ENCODE measurements at regions not wholly inside any gene's neighbourhood (a gene's known extent, or its start where the extent isn't known, plus 50 kb on each side); places are given as distances from the start of the nearest gene placed in this dataset.

DNA sequence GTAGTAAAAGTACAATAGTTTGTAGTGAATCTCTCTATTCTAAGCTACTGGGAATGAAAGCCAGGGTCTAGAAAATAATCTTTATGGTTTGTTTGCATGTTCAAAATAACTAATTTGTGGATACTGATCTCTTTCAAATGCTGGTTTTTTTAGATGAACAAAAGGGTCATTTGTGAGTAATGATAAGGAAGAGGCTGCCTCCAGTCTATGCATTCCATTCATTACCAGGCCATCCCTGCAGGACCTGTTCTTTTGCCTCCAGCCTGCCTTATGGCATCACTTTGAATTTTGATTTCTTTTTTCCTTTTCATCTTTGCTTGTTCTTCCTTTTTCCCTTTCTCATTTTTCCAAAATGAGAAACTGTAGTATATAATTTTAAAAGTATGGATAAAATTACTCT lies 312.3 kb downstream of the CWC27 start:
- Mint-ChIP-seq H3K27ac (no peak overlapping the region), H3K4me1 (peaks cover 5% of the 10 kb centered on the region), H3K9me3 (ENCODE audit: insufficient read depth) (no peaks in the 10 kb centered on the region), H3K4me3 (no peak overlapping the region), H3K27me3 (no peaks in the 10 kb centered on the region)
- ChIA-PET POLR2A (no interaction called here), CTCF (interaction anchor here (1.0 to 1.3 kb wide), 2 partner anchors 34 to 402 kb away, joined by 3 to 5 read pairs; no protein-coding TSS in a partner anchor)
- intact Hi-C loops (cut with micrococcal nuclease) = no loop called here
- Histone ChIP-seq H3K4me3 (ENCODE audit: control extremely low read depth in 1 of 5, extremely low read depth in 1 of 5, insufficient read depth in 1 of 5, low read depth in 2 of 5, low read length in 4 of 5) (no peak overlapping the region), H3K9me3 (ENCODE audit: control extremely low read depth in 1 of 3, control insufficient read depth in 2 of 3, insufficient read depth in 1 of 3, low read length in 2 of 3) (no peaks in the 10 kb centered on the region), H2AFZ (ENCODE audit: insufficient read depth, low read depth, low read length, poor library complexity, severe bottlenecking) (no peak overlapping the region), H3K27ac (ENCODE audit: low read length in 2 of 2) (no peak overlapping the region), H3K4me1 (ENCODE audit: control insufficient read depth in 2 of 2, insufficient read depth in 2 of 2, low read length in 2 of 2) (peaks cover 0 to 2% of the 10 kb centered on the region in 2 donors), H3K79me2 (ENCODE audit: control insufficient read depth, insufficient read depth, low read length) (no peaks in the 10 kb centered on the region), H3K27me3 (replicated peaks in 1 of 4; ENCODE audit: control extremely low read depth in 1 of 4, control insufficient read depth in 3 of 4, insufficient read depth in 4 of 4, low read length in 3 of 4) (no peaks in the 10 kb centered on the region), H3K4me2 (replicated peaks; ENCODE audit: low read depth, low read length, poor library complexity, severe bottlenecking) (no peak overlapping the region), H3K9ac (ENCODE audit: low read length) (no peak overlapping the region), H4K20me1 (ENCODE audit: control insufficient read depth, insufficient read depth, low read length, poor library complexity, severe bottlenecking) (no peaks in the 10 kb centered on the region), H3K36me3 (replicated peaks in 1 of 2; ENCODE audit: control extremely low read depth in 1 of 2, control insufficient read depth in 1 of 2, extremely low read depth in 1 of 2, insufficient read depth in 2 of 2, low read length in 1 of 2) (no peaks in the 10 kb centered on the region)
- DNase-seq (no peak), ATAC-seq (ENCODE audit: low read depth) (no peak)
- TF ChIP-seq, protein P1, sequence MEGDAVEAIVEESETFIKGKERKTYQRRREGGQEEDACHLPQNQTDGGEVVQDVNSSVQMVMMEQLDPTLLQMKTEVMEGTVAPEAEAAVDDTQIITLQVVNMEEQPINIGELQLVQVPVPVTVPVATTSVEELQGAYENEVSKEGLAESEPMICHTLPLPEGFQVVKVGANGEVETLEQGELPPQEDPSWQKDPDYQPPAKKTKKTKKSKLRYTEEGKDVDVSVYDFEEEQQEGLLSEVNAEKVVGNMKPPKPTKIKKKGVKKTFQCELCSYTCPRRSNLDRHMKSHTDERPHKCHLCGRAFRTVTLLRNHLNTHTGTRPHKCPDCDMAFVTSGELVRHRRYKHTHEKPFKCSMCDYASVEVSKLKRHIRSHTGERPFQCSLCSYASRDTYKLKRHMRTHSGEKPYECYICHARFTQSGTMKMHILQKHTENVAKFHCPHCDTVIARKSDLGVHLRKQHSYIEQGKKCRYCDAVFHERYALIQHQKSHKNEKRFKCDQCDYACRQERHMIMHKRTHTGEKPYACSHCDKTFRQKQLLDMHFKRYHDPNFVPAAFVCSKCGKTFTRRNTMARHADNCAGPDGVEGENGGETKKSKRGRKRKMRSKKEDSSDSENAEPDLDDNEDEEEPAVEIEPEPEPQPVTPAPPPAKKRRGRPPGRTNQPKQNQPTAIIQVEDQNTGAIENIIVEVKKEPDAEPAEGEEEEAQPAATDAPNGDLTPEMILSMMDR (IDR thresholded peaks at IDR 0.05) = no peak
- no peak for TF ChIP-seq EZH2 (IDR thresholded peaks at IDR 0.05; ENCODE audit: borderline replicate concordance, insufficient read depth, low read depth, low read length, poor library complexity, severe bottlenecking)

DNA sequence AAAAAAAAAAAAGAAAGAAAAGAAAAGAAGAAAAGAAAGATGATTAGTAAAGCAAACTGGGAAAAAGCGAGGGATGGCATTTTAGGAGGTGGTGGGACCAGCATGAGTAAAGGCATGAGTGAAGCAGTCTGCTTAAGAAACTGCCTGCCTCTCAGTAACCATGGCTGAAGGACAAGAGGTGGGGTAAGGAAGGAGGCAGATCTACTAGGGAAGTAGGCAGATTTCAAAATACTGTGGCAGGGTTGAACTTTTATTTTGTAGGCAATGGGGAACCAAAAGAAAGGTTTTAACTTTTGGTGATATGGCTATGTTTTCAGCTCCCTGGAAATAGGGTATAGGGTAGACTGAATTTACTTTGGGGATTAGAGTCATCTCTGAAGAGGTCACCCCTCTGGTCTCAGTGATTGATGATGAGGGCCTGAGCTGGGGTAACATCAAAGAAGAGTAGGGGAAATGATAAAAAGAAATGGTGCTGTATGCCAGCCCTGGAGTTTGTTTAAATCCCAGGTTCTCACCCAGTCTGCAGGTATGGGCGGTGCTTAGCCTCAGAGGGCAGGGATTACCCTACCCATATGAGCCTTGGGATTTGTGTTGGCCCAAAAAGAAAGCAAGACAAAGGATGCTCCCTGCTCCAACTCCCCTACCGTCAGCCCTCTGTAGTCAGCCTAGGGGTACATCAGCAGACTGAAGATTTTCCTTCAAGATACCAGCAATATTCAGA lies 316.2 kb downstream of the CWC27 start:
- Histone ChIP-seq H3K9me3 (ENCODE audit: control extremely low read depth in 1 of 3, control insufficient read depth in 2 of 3, insufficient read depth in 1 of 3, low read length in 2 of 3) (no peaks in the 10 kb centered on the region), H3K79me2 (ENCODE audit: control insufficient read depth, insufficient read depth, low read length) (no peaks in the 10 kb centered on the region), H3K27ac (ENCODE audit: low read length in 2 of 2) (no peak overlapping the region), H3K4me2 (replicated peaks; ENCODE audit: low read depth, low read length, poor library complexity, severe bottlenecking) (no peak overlapping the region), H3K27me3 (replicated peaks in 1 of 4; ENCODE audit: control extremely low read depth in 1 of 4, control insufficient read depth in 3 of 4, insufficient read depth in 4 of 4, low read length in 3 of 4) (no peaks in the 10 kb centered on the region), H3K9ac (ENCODE audit: low read length) (no peak overlapping the region), H2AFZ (ENCODE audit: insufficient read depth, low read depth, low read length, poor library complexity, severe bottlenecking) (no peak overlapping the region), H4K20me1 (ENCODE audit: control insufficient read depth, insufficient read depth, low read length, poor library complexity, severe bottlenecking) (no peaks in the 10 kb centered on the region), H3K4me1 (ENCODE audit: control insufficient read depth in 2 of 2, insufficient read depth in 2 of 2, low read length in 2 of 2) (no peaks in the 10 kb centered on the region), H3K4me3 (ENCODE audit: control extremely low read depth in 1 of 5, extremely low read depth in 1 of 5, insufficient read depth in 1 of 5, low read depth in 2 of 5, low read length in 4 of 5) (no peak overlapping the region), H3K36me3 (replicated peaks in 1 of 2; ENCODE audit: control extremely low read depth in 1 of 2, control insufficient read depth in 1 of 2, extremely low read depth in 1 of 2, insufficient read depth in 2 of 2, low read length in 1 of 2) (no peaks in the 10 kb centered on the region)
- 100% methylated on average over 2 of the region's 3 CpGs for WGBS (ENCODE audit: insufficient coverage)
- Mint-ChIP-seq H3K4me1 (no peaks in the 10 kb centered on the region), H3K4me3 (no peak overlapping the region), H3K27me3 (no peaks in the 10 kb centered on the region), H3K9me3 (ENCODE audit: insufficient read depth) (no peaks in the 10 kb centered on the region), H3K27ac (no peak overlapping the region)
- TF ChIP-seq, protein P1 (IDR thresholded peaks at IDR 0.05) = no peak
- no peak for TF ChIP-seq EZH2 (IDR thresholded peaks at IDR 0.05; ENCODE audit: borderline replicate concordance, insufficient read depth, low read depth, low read length, poor library complexity, severe bottlenecking)
- intact Hi-C loops (cut with micrococcal nuclease) = no loop called here
- ATAC-seq (ENCODE audit: low read depth) = no peak
- POLR2A ChIA-PET = no interaction called here
- CTCF ChIA-PET = no interaction called here
- no peak for DNase-seq
